HepG2 (cell line): ENCODE measurements at regions not wholly inside any gene's neighbourhood (a gene's known extent, or its start where the extent isn't known, plus 50 kb on each side); places are given as distances from the start of the nearest gene placed in this dataset.

Experiments used
- ATAC-seq: fragments of 200-7000 bp; cut with Tn5 transposase; 3 replicates; pipeline ENCODE4 v1.9.1; 2020; ENCODE audit warnings: mild to moderate bottlenecking, moderate library complexity
- BruUV-seq: library from RNA; stranded (reverse); fragments of 400-500 nt; replicated peaks from 2 replicates; lab custom pipeline; 2021; lab: Mats Ljungman, UMichigan
- CTCF ChIA-PET: fragments of 300-600 bp; formaldehyde crosslinking; extraction: SDS; loops from one replicate; lab custom pipeline; 2021; ENCODE audit warnings: low total read pairs, inconsistent platforms, low intra/inter-chr PET ratio; lab: Yijun Ruan, JAX
- POLR2A ChIA-PET: fragments of 350-600 bp; sonication (Branson Sonifier 250); formaldehyde crosslinking; loops from one replicate; lab custom pipeline; 2020; ENCODE audit warnings: antibody characterized with exemption, inconsistent platforms; lab: Yijun Ruan, JAX
- DNase-seq: peaks from one replicate; pipeline ENCODE4 v3.0.0-alpha.2; 2015; ENCODE audit warnings: low spot score
- FAIRE-seq: peaks from 3 replicates; lab custom pipeline; 2011; peaks lifted over from hg19 to GRCh38; lab: Jason Lieb, UNC
- H2AFZ ChIP-seq: one replicate; pipeline ENCODE4 v1.6.1; 2011; ENCODE audit warnings: low read length, inconsistent platforms
- H3K27ac ChIP-seq: fragments of 300-600 bp; 3 replicates; pipeline ENCODE4 v1.8.0; 2011; ENCODE audit warnings: mixed run types, mild to moderate bottlenecking, mixed read lengths, low read length, inconsistent platforms; ENCODE audit not compliant: insufficient read depth; ENCODE audit errors: extremely low read length
- H3K27me3 ChIP-seq, 2 experiments: fragments of 200-600 bp in 1 of 2; 2 replicates in 1 of 2; 3 replicates in 1 of 2; pipeline versions ENCODE4 v1.6.0 to v1.8.0; 2011; ENCODE audit warnings: low read length in 2 of 2, mild to moderate bottlenecking in 2 of 2, moderate library complexity in 2 of 2, inconsistent platforms in 1 of 2; ENCODE audit not compliant: insufficient read depth in 2 of 2, control insufficient read depth in 1 of 2
- H3K36me3 ChIP-seq, 2 experiments: fragments of 200-600 bp in 1 of 2; replicated peaks in 1 of 2; 2 replicates in 1 of 2; 3 replicates in 1 of 2; pipeline versions ENCODE4 v1.5.1 to v1.8.0; 2011; ENCODE audit warnings: low read length in 2 of 2, inconsistent platforms in 1 of 2; ENCODE audit not compliant: insufficient read depth in 2 of 2, control insufficient read depth in 1 of 2
- H3K4me1 ChIP-seq: 2 replicates; pipeline ENCODE4 v1.5.1; 2012; ENCODE audit warnings: low read length, inconsistent platforms; ENCODE audit not compliant: insufficient read depth
- H3K4me2 ChIP-seq: 2 replicates; pipeline ENCODE4 v1.6.0; 2011; ENCODE audit warnings: low read depth, low read length, inconsistent platforms
- H3K4me3 ChIP-seq, 3 experiments: fragments of 200-600 bp in 1 of 3; sonication (generic), shearing (Covaris generic) in 1 of 3; replicated peaks in 1 of 3; 2 replicates each; pipeline ENCODE4 v1.5.1; 2011 to 2016; ENCODE audit warnings: low read length in 3 of 3, inconsistent platforms in 2 of 3, low read depth in 2 of 3, mild to moderate bottlenecking in 2 of 3, control low read depth in 1 of 3, mixed read lengths in 1 of 3; ENCODE audit not compliant: insufficient read depth in 1 of 3
- H3K79me2 ChIP-seq: one replicate; pipeline ENCODE4 v1.6.1; 2011; ENCODE audit warnings: low read length, inconsistent platforms; ENCODE audit not compliant: insufficient read depth
- H3K9ac ChIP-seq: 2 replicates; pipeline ENCODE4 v1.6.0; 2011; ENCODE audit warnings: mild to moderate bottlenecking, low read depth, low read length, inconsistent platforms; ENCODE audit not compliant: insufficient read depth
- H3K9me3 ChIP-seq: 2 replicates; pipeline ENCODE4 v1.5.1; 2012; ENCODE audit warnings: mild to moderate bottlenecking, low read length
- H4K20me1 ChIP-seq: 2 replicates; pipeline ENCODE4 v1.6.0; 2011; ENCODE audit warnings: inconsistent platforms, mild to moderate bottlenecking, low read length, moderate library complexity; ENCODE audit not compliant: insufficient read depth
- GPN1 ChIP-seq: sonication (generic); formaldehyde crosslinking; IDR thresholded peaks from 2 replicates; pipeline ENCODE4 v1.5.1; 2020; ENCODE audit warnings: missing genetic modification reagents, borderline replicate concordance
- MYC ChIP-seq: sonication (generic); formaldehyde crosslinking; IDR thresholded peaks from 2 replicates; pipeline ENCODE4 v1.9.0; 2021; ENCODE audit warnings: missing genetic modification reagents, borderline replicate concordance
- NCOA2 ChIP-seq: sonication (generic); formaldehyde crosslinking; IDR thresholded peaks from 2 replicates; pipeline ENCODE4 v1.8.0; 2022; ENCODE audit warnings: inconsistent platforms
- NR2F2 ChIP-seq: IDR thresholded peaks from 2 replicates; pipeline ENCODE4 v1.6.1; 2012; ENCODE audit warnings: low read depth, inconsistent platforms, borderline replicate concordance
- REXO4 ChIP-seq: sonication (generic); formaldehyde crosslinking; IDR thresholded peaks from 2 replicates; pipeline ENCODE4 v1.8.0; 2022; ENCODE audit warnings: missing genetic modification reagents, mild to moderate bottlenecking, borderline replicate concordance
- THAP8 ChIP-seq: sonication (generic); formaldehyde crosslinking; IDR thresholded peaks from 2 replicates; pipeline ENCODE4 v1.5.1; 2020; ENCODE audit warnings: missing genetic modification reagents, mild to moderate bottlenecking, borderline replicate concordance
- ZBTB2 ChIP-seq: sonication (generic); formaldehyde crosslinking; IDR thresholded peaks from 2 replicates; pipeline ENCODE4 v1.8.0; 2022; ENCODE audit warnings: low read depth, missing genetic modification reagents
- ZBTB33 ChIP-seq: sonication (generic); formaldehyde crosslinking; IDR thresholded peaks from 2 replicates; pipeline ENCODE4 v1.4.0; 2020; ENCODE audit warnings: missing genetic modification reagents
- ZBTB34 ChIP-seq: sonication (generic); formaldehyde crosslinking; IDR thresholded peaks from 2 replicates; pipeline ENCODE4 v1.8.0; 2022; ENCODE audit warnings: mild to moderate bottlenecking, missing genetic modification reagents
- ZFP82 ChIP-seq: sonication (generic); formaldehyde crosslinking; IDR thresholded peaks from 2 replicates; pipeline ENCODE4 v1.5.1; 2020; ENCODE audit warnings: mild to moderate bottlenecking, missing genetic modification reagents, borderline replicate concordance
- ZIK1 ChIP-seq: sonication (generic); formaldehyde crosslinking; IDR thresholded peaks from 2 replicates; pipeline ENCODE4 v1.5.0; 2020; ENCODE audit warnings: mild to moderate bottlenecking, low read depth, missing genetic modification reagents, borderline replicate concordance
- ZNF577 ChIP-seq: sonication (generic); formaldehyde crosslinking; IDR thresholded peaks from 2 replicates; pipeline ENCODE4 v1.4.0; 2020; ENCODE audit warnings: mild to moderate bottlenecking, low read depth, missing genetic modification reagents, borderline replicate concordance
- ZSCAN20 ChIP-seq: sonication (generic); formaldehyde crosslinking; IDR thresholded peaks from 2 replicates; pipeline ENCODE4 v1.4.0; 2020; ENCODE audit warnings: missing genetic modification reagents, mild to moderate bottlenecking, borderline replicate concordance
- WGBS: methylation state at CpG from one replicate; pipeline ENCODE4 v1.1.6; 2017; ENCODE audit warnings: low lambda C conversion rate; 5-methylcytosine and 5-hydroxymethylcytosine counted together
- in situ Hi-C: cut with HindIII; loops from 2 replicates; pipeline ENCODE4 v1.10.0; 2017; ENCODE audit warnings: low pct_unique_long_range_greater_than_20kb; ENCODE audit not compliant: extremely low pct_ligation_motif_present
- intact Hi-C: fragments of 100-400 bp; cut with micrococcal nuclease; formaldehyde crosslinking; loops from one replicate; pipeline ENCODE4 v1.10.0; 2022; ENCODE audit not compliant: unreplicated experiment

- in situ Hi-C loops = no loop called here
- CTCF ChIA-PET = no interaction called here
- BruUV-seq = no TSS peak
- no peak overlapping the region for H2AFZ ChIP-seq
- TF ChIP-seq NCOA2 (CRISPR knock-in tag) (no peak), ZBTB2 (no peak), ZBTB34 (no peak), ZFP82 (CRISPR knock-in tag) (no peak), ZIK1 (no peak)
- TF ChIP-seq, all 625 proteins: peak for 0
- no peak overlapping the region for H3K9ac ChIP-seq
- no peak overlapping the region for H3K4me3 ChIP-seq
- no peak overlapping the region for H3K27ac ChIP-seq
- no peaks in the 10 kb centered on the region for H3K9me3 ChIP-seq
- no peak for FAIRE-seq
- H3K4me2 ChIP-seq = no peak overlapping the region
- 0% methylated on average over 2 of the region's 2 CpGs for WGBS
- POLR2A ChIA-PET = no interaction called here
- H4K20me1 ChIP-seq = no peaks in the 10 kb centered on the region
- intact Hi-C loops = no loop called here
- no peaks in the 10 kb centered on the region for H3K36me3 ChIP-seq
- no peak for DNase-seq
- no peaks in the 10 kb centered on the region for H3K4me1 ChIP-seq
- ATAC-seq = no peak
- no peaks in the 10 kb centered on the region for H3K27me3 ChIP-seq
- no peaks in the 10 kb centered on the region for H3K79me2 ChIP-seq
Measured at GRCh38 chr6:91487696-91488392, 901.0 kb upstream of the MAP3K7 start.

GRCh38 chr6:91486200-91486599 is 899.3 kb upstream of the MAP3K7 start:
- Histone ChIP-seq H3K4me2 (no peak overlapping the region), H3K4me1 (no peaks in the 10 kb centered on the region), H4K20me1 (no peaks in the 10 kb centered on the region), H3K27me3 (no peaks in the 10 kb centered on the region), H3K9me3 (no peaks in the 10 kb centered on the region), H2AFZ (no peak overlapping the region), H3K27ac (no peak overlapping the region), H3K36me3 (no peaks in the 10 kb centered on the region), H3K9ac (no peak overlapping the region), H3K4me3 (no peak overlapping the region), H3K79me2 (no peaks in the 10 kb centered on the region)
- CTCF ChIA-PET = no interaction called here
- POLR2A ChIA-PET = no interaction called here
- 3% methylated on average over 1 of the region's 1 CpG for WGBS
- no TSS peak for BruUV-seq
- in situ Hi-C loops (no loop called here), intact Hi-C loops (no loop called here)
- ATAC-seq (no peak), DNase-seq (no peak), FAIRE-seq (no peak)
- no peak for TF ChIP-seq GPN1 (CRISPR knock-in tag)
- TF ChIP-seq MYC (CRISPR knock-in tag) = no peak
- no peak for TF ChIP-seq NR2F2
- TF ChIP-seq ZSCAN20 (CRISPR knock-in tag) = no peak
- TF ChIP-seq ZNF577 (CRISPR knock-in tag) = no peak
- no peak for TF ChIP-seq ZBTB33 (CRISPR knock-in tag)
- TF ChIP-seq THAP8 (CRISPR knock-in tag) = no peak
- TF ChIP-seq REXO4 (CRISPR knock-in tag) = no peak
